K562 (cell line): ENCODE measurements at regions not wholly inside any gene's neighbourhood (a gene's known extent, or its start where the extent isn't known, plus 50 kb on each side); places are given as distances from the start of the nearest gene placed in this dataset.
A peak's percentile ranks its signal among the peaks of the same experiment; 100 is the strongest.

ENCODE experiments used
- ATAC-seq: fragments of 200-7000 bp; cut with Tn5 transposase; 3 replicates; pipeline ENCODE4 v1.9.1; 2020; ENCODE audit warnings: moderate library complexity
- BruUV-seq: library from RNA; stranded (reverse); fragments of 400-500 nt; replicated peaks from 2 replicates; lab custom pipeline; 2021; lab: Mats Ljungman, UMichigan
- CTCF ChIA-PET: fragments of 300-600 bp; formaldehyde crosslinking; extraction: SDS; loops from one replicate; lab custom pipeline; 2021; ENCODE audit warnings: low intra/inter-chr PET ratio; lab: Yijun Ruan, JAX
- POLR2A ChIA-PET: fragments of 300-600, 350-650 bp; sonication (Branson Sonifier 250); formaldehyde crosslinking; extraction: SDS; loops from one replicate; lab custom pipeline; 2021; ENCODE audit warnings: antibody characterized with exemption, inconsistent platforms; lab: Yijun Ruan, JAX
- DNase-seq, 4 experiments: peaks; one replicate each; pipeline versions ENCODE4 v3.0.0 to v3.0.0-alpha.2; 2011 to 2018; ENCODE audit warnings: low spot score in 3 of 4, mixed read lengths in 3 of 4; ENCODE audit errors: extremely low read depth in 1 of 4
- FAIRE-seq: peaks from 2 replicates; lab custom pipeline; 2011; peaks lifted over from hg19 to GRCh38; lab: Jason Lieb, UNC
- H2AFZ ChIP-seq: 2 replicates; pipeline ENCODE4 v1.6.0; 2011; ENCODE audit warnings: low read depth, low read length, control low read depth, inconsistent platforms
- H3K27ac ChIP-seq: fragments of 200-600 bp; 3 replicates; pipeline ENCODE4 v1.8.0; 2011; ENCODE audit warnings: low read depth, mild to moderate bottlenecking, control low read depth, inconsistent platforms, low read length, moderate library complexity, mixed read lengths; ENCODE audit errors: extremely low read depth
- H3K27me3 ChIP-seq, 2 experiments: fragments of 300-600 bp in 1 of 2; 2 replicates in 1 of 2; 3 replicates in 1 of 2; pipeline versions ENCODE4 v1.6.0 to v1.8.0; 2011; ENCODE audit warnings: inconsistent platforms in 2 of 2, low read length in 2 of 2, mild to moderate bottlenecking in 1 of 2, mixed read lengths in 1 of 2, moderate library complexity in 1 of 2; ENCODE audit not compliant: control insufficient read depth in 2 of 2, insufficient read depth in 2 of 2
- H3K36me3 ChIP-seq: fragments of 300-600 bp; 3 replicates; pipeline ENCODE4 v1.8.0; 2011; ENCODE audit warnings: mild to moderate bottlenecking, low read length, inconsistent platforms; ENCODE audit not compliant: control insufficient read depth, insufficient read depth
- H3K4me1 ChIP-seq, 2 experiments: fragments of 200-600 bp in 1 of 2; replicated peaks in 1 of 2; 2 replicates in 1 of 2; 3 replicates in 1 of 2; pipeline versions ENCODE4 v1.5.1 to v1.8.0; 2011; ENCODE audit warnings: inconsistent platforms in 2 of 2, low read length in 2 of 2, mild to moderate bottlenecking in 1 of 2, mixed read lengths in 1 of 2, moderate library complexity in 1 of 2; ENCODE audit not compliant: control insufficient read depth in 2 of 2, insufficient read depth in 2 of 2
- H3K4me2 ChIP-seq: 2 replicates; pipeline ENCODE4 v1.6.1; 2011; ENCODE audit warnings: low read length, control low read depth, inconsistent platforms, mixed read lengths; ENCODE audit not compliant: insufficient read depth
- H3K4me3 ChIP-seq: fragments of 200-600 bp; sonication (generic), shearing (Covaris generic); 2 replicates; pipeline ENCODE4 v1.5.1; 2016; ENCODE audit warnings: control low read depth, inconsistent platforms
- H3K79me2 ChIP-seq: fragments of 200-600 bp; 3 replicates; pipeline ENCODE4 v1.8.0; 2011; ENCODE audit warnings: low read length, inconsistent platforms; ENCODE audit not compliant: control insufficient read depth, insufficient read depth
- H3K9ac ChIP-seq, 2 experiments: 2 replicates each; pipeline versions ENCODE4 v1.6.0 to v1.6.1; 2011; ENCODE audit warnings: low read depth in 2 of 2, low read length in 2 of 2, control low read depth in 1 of 2, inconsistent platforms in 1 of 2, mild to moderate bottlenecking in 1 of 2, mixed read lengths in 1 of 2; ENCODE audit not compliant: insufficient read depth in 1 of 2
- H3K9me1 ChIP-seq: one replicate; pipeline ENCODE4 v1.6.0; 2011; ENCODE audit warnings: inconsistent platforms, mild to moderate bottlenecking, low read length, moderate library complexity; ENCODE audit not compliant: control insufficient read depth, insufficient read depth
- H3K9me3 ChIP-seq: replicated peaks from 2 replicates; pipeline ENCODE4 v1.5.1; 2011; ENCODE audit warnings: low read depth, low read length, inconsistent platforms; ENCODE audit not compliant: control insufficient read depth, insufficient read depth
- H4K20me1 ChIP-seq: replicated peaks from 2 replicates; pipeline ENCODE4 v1.6.1; 2011; ENCODE audit warnings: low read length, inconsistent platforms, mixed read lengths; ENCODE audit not compliant: control insufficient read depth, insufficient read depth
- EWSR1 ChIP-seq: fragments of 450-650 bp; IDR thresholded peaks from 2 replicates; pipeline ENCODE4 v1.6.1; 2018; ENCODE audit warnings: borderline replicate concordance, mild to moderate bottlenecking, low read depth, moderate library complexity; ENCODE audit not compliant: partially characterized antibody
- TEAD4 ChIP-seq, 2 experiments: sonication (generic) in 1 of 2; formaldehyde crosslinking in 1 of 2; IDR thresholded peaks; 2 replicates each; pipeline versions ENCODE4 v1.6.1 to v1.8.0; 2012 to 2022; ENCODE audit warnings: borderline replicate concordance in 1 of 2, inconsistent platforms in 1 of 2, low read length in 1 of 2, mild to moderate bottlenecking in 1 of 2, missing genetic modification reagents in 1 of 2
- ZNF23 ChIP-seq: fragments of 250-450 bp; sonication (Bioruptor Pico); IDR thresholded peaks from 2 replicates; pipeline ENCODE4 v1.4.0; 2020; ENCODE audit warnings: mild to moderate bottlenecking
- WGBS: fragments of 100-300 bp; shearing (Covaris generic); methylation state at CpG from one replicate; pipeline ENCODE4 v1.1.6; 2016; ENCODE audit warnings: low coverage, mixed read lengths; ENCODE audit not compliant: insufficient coverage; ENCODE audit errors: missing lambda C conversion rate; 5-methylcytosine and 5-hydroxymethylcytosine counted together
- in situ Hi-C: fragments of 300-500 bp; cut with MboI; formaldehyde crosslinking; loops from 4 replicates; pipeline ENCODE4 v1.15.0; 2018; ENCODE audit warnings: inconsistent platforms, mixed read lengths
- intact Hi-C: fragments of 100-400 bp; cut with micrococcal nuclease; formaldehyde crosslinking; loops from 2 replicates; pipeline ENCODE4 v1.14.2; 2022
- TF ChIP-seq, protein P1 (sequence below), 2 experiments: IDR thresholded peaks; 2 replicates each; pipeline ENCODE4 v1.6.1; 2011; ENCODE audit warnings: borderline replicate concordance in 1 of 2, control low read depth in 1 of 2, low read depth in 1 of 2, low read length in 1 of 2, mild to moderate bottlenecking in 1 of 2, mixed read lengths in 1 of 2, moderate library complexity in 1 of 2; ENCODE audit not compliant: insufficient read depth in 1 of 2, insufficient read length in 1 of 2, poor library complexity in 1 of 2, severe bottlenecking in 1 of 2; ENCODE audit errors: extremely low read depth in 1 of 2
- TF ChIP-seq, protein P2 (sequence below), 3 experiments: fragments of 200-800 bp in 1 of 3; fragments of 250-450 bp in 1 of 3; fragments of 450-650 bp in 1 of 3; sonication (Bioruptor Pico) in 1 of 3; sonication (Bioruptor generic) in 1 of 3; formaldehyde crosslinking in 1 of 3; IDR thresholded peaks; 2 replicates each; pipeline versions ENCODE4 v1.6.1 to v1.8.0; 2016 to 2022; ENCODE audit warnings: mild to moderate bottlenecking in 2 of 3, missing genetic modification characterization in 2 of 3, missing compliant biosample characterization in 1 of 3, moderate library complexity in 1 of 3
- TF ChIP-seq, protein P3 (sequence below): sonication (generic); IDR thresholded peaks from 2 replicates; pipeline ENCODE4 v1.6.1; 2016

DNA sequence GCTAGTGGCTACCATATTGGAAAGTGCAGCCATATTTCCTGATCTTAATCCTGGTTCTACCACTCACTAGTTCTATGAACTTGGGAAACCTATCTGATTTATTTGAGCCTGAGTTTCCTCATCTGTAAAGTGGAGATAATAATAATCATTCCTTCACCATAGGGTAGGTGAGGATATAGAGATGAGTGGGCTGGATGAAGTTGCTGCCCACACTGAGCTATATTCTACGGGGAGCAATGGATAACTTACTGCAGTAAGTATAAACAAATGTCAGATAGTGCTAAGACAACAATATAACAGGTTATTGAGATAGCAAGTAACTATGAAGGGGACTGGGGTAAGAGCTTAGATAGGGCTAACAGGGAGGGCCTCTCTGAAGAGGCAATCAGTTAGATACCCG is 251.5 kb upstream of the ADAMTS9 start:
- Histone ChIP-seq H2AFZ (peak overlapping the region; percentile 40; the same call in 1 of the 2 replicates), H3K9me1 (no peaks in the 10 kb centered on the region), H3K27me3 (no peaks in the 10 kb centered on the region), H3K9me3 (no peaks in the 10 kb centered on the region), H3K79me2 (no peaks in the 10 kb centered on the region), H3K4me3 (no peak overlapping the region), H3K27ac (no peak overlapping the region), H4K20me1 (no peaks in the 10 kb centered on the region), H3K36me3 (no peaks in the 10 kb centered on the region), H3K4me1 (peaks cover 0 to 4% of the 10 kb centered on the region in 2 experiments; a peak in 3 of 5 replicates), H3K4me2 (no peak overlapping the region), H3K9ac (no peak overlapping the region)
- POLR2A ChIA-PET, result interaction anchor here (1.1 kb wide), 1 partner anchor 16 kb away, joined by 3 read pairs; no protein-coding TSS in a partner anchor
- DNase-seq, result no peak
- no peak for ATAC-seq
- FAIRE-seq, result no peak
- CTCF ChIA-PET, result no interaction called here
- TF ChIP-seq, protein P1, sequence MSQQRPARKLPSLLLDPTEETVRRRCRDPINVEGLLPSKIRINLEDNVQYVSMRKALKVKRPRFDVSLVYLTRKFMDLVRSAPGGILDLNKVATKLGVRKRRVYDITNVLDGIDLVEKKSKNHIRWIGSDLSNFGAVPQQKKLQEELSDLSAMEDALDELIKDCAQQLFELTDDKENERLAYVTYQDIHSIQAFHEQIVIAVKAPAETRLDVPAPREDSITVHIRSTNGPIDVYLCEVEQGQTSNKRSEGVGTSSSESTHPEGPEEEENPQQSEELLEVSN (IDR thresholded peaks at IDR 0.05; ENCODE audit: borderline replicate concordance in 1 of 2, extremely low read depth in 1 of 2, insufficient read depth in 1 of 2, insufficient read length in 1 of 2, low read depth in 1 of 2, low read length in 1 of 2, poor library complexity in 1 of 2, severe bottlenecking in 1 of 2), result no peak
- TF ChIP-seq EWSR1 (peak; percentile 61), TEAD4 (IDR thresholded peaks at IDR 0.05; ENCODE audit: low read length) (peak; percentile 38; the same call in 1 of the 2 replicates), TEAD4 (CRISPR knock-in tag; IDR thresholded peaks at IDR 0.05; ENCODE audit: borderline replicate concordance) (no peak), ZNF23 (CRISPR knock-in tag) (no peak)
- TF ChIP-seq, protein P2, sequence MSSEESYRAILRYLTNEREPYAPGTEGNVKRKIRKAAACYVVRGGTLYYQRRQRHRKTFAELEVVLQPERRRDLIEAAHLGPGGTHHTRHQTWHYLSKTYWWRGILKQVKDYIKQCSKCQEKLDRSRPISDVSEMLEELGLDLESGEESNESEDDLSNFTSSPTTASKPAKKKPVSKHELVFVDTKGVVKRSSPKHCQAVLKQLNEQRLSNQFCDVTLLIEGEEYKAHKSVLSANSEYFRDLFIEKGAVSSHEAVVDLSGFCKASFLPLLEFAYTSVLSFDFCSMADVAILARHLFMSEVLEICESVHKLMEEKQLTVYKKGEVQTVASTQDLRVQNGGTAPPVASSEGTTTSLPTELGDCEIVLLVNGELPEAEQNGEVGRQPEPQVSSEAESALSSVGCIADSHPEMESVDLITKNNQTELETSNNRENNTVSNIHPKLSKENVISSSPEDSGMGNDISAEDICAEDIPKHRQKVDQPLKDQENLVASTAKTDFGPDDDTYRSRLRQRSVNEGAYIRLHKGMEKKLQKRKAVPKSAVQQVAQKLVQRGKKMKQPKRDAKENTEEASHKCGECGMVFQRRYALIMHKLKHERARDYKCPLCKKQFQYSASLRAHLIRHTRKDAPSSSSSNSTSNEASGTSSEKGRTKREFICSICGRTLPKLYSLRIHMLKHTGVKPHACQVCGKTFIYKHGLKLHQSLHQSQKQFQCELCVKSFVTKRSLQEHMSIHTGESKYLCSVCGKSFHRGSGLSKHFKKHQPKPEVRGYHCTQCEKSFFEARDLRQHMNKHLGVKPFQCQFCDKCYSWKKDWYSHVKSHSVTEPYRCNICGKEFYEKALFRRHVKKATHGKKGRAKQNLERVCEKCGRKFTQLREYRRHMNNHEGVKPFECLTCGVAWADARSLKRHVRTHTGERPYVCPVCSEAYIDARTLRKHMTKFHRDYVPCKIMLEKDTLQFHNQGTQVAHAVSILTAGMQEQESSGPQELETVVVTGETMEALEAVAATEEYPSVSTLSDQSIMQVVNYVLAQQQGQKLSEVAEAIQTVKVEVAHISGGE (CRISPR knock-in tag; IDR thresholded peaks at IDR 0.05), result peak in 1 of 3 experiments; percentile 72; a peak in 2 of 6 replicates
- TF ChIP-seq, protein P3, sequence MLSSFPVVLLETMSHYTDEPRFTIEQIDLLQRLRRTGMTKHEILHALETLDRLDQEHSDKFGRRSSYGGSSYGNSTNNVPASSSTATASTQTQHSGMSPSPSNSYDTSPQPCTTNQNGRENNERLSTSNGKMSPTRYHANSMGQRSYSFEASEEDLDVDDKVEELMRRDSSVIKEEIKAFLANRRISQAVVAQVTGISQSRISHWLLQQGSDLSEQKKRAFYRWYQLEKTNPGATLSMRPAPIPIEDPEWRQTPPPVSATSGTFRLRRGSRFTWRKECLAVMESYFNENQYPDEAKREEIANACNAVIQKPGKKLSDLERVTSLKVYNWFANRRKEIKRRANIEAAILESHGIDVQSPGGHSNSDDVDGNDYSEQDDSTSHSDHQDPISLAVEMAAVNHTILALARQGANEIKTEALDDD, result peak; percentile 65; the same call in 1 of the 2 replicates
- intact Hi-C loops, result no loop called here
- in situ Hi-C loops, result no loop called here
- WGBS, result 0% methylated on average over 1 of the region's 2 CpGs
- BruUV-seq, result no TSS peak
